ENCODE measurements at regions not wholly inside any gene's neighbourhood (a gene's known extent, or its start where the extent isn't known, plus 50 kb on each side); places are given as distances from the start of the nearest gene placed in this dataset.
"Not testable (repeated sequence)": the region's sequence is repeated elsewhere in the genome, so short reads cannot be mapped to it uniquely, and the experiment has no call there.

DNA sequence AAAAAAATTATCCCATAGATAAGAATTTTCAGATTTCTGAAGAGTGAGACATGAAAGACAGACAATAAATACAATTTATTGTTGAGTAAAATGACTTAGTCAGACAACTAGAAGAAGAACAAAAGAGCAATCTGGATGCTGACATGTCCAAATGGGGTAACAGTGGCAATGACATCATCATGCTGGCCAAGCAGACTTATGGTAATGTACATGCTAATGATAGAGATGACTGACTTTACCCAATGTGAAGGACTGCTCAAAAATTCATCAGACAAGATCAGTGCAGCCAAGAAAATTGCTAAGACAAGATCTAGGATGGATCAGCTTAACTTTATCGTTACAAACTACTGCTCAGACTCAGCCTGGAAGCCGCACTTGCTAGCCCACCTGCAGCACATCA lies 70.5 kb upstream of the SRD5A2 start:
- no peak overlapping the region for H3K4me3 Mint-ChIP-seq
- no peaks in the 10 kb centered on the region for H3K36me3 Mint-ChIP-seq
- H3K9me3 Mint-ChIP-seq = no peaks in the 10 kb centered on the region
- no peaks in the 10 kb centered on the region for H3K4me1 Mint-ChIP-seq
- H3K27ac Mint-ChIP-seq = no peak overlapping the region
- H3K27me3 Mint-ChIP-seq = peaks cover 9% of the 10 kb centered on the region

- Mint-ChIP-seq H3K36me3 (no peaks in the 10 kb centered on the region), H3K9me3 (no peaks in the 10 kb centered on the region), H3K4me3 (no peak overlapping the region), H3K4me1 (no peaks in the 10 kb centered on the region), H3K27me3 (peaks cover 23% of the 10 kb centered on the region), H3K27ac (no peak overlapping the region)
Observed at GRCh38 chr2:31644551-31644950, 63.8 kb upstream of the SRD5A2 start.

GRCh38 chr2:31642707-31643106 lies 62.0 kb upstream of the SRD5A2 start:
- Mint-ChIP-seq H3K4me1 (no peaks in the 10 kb centered on the region), H3K4me3 (no peak overlapping the region), H3K27me3 (peaks cover 26% of the 10 kb centered on the region), H3K9me3 (no peaks in the 10 kb centered on the region), H3K27ac (no peak overlapping the region), H3K36me3 (no peaks in the 10 kb centered on the region)

DNA sequence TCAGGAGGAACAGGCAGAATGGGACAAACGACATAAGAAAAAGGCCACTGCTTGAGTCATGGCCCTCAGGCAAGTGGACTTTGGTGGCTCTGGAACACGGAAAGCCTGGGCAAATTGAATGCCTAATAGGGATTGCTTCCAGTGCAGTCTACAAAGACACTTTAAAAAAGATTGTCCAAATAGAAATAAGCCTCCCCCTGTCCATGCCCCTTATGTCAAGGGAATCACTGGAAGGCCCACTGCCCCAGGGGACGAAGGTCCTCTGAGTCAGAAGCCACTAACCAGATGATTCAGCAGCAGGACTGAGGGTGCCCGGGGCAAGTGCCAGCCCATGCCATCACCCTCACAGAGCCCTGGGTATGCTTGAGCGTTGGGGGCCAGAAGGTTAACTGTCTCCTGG lies 51.5 kb upstream of the SRD5A2 start:
- H3K36me3 Mint-ChIP-seq, H3K4me3 Mint-ChIP-seq, H3K27ac Mint-ChIP-seq, H3K4me1 Mint-ChIP-seq: not testable (repeated sequence)
- Mint-ChIP-seq H3K27me3 (peaks cover 15% of the 10 kb centered on the region), H3K9me3 (peaks cover 24% of the 10 kb centered on the region)

Measured in activated naive CD4-positive, alpha-beta T cell treated with anti-CD3 and anti-CD28 coated beads, Interleukin-2, amount 50 U/mL, for 24 hours (primary cell).